Sigmoid colon (tissue), 6 donors: ENCODE measurements at regions not wholly inside any gene's neighbourhood (a gene's known extent, or its start where the extent isn't known, plus 50 kb on each side); places are given as distances from the start of the nearest gene placed in this dataset.

ENCODE experiments used
- DNase-seq: peaks from one replicate; pipeline ENCODE4 v3.0.0-alpha.2; 2019
- H3K27ac ChIP-seq, 4 donors: fragments of 200-600 bp; sonication (generic); one replicate each; pipeline ENCODE4 v1.5.1; 2016 to 2019; ENCODE audit warnings: mild to moderate bottlenecking in 1 of 4
- H3K27me3 ChIP-seq, 3 donors: fragments of 200-600 bp; sonication (generic); one replicate each; pipeline ENCODE4 v1.5.1; 2019; ENCODE audit warnings: mild to moderate bottlenecking in 1 of 3
- H3K36me3 ChIP-seq, 4 donors: fragments of 200-600 bp; sonication (generic); one replicate each; pipeline ENCODE4 v1.5.1; 2016 to 2019
- H3K4me1 ChIP-seq, 4 donors: fragments of 200-600 bp; sonication (generic); one replicate each; pipeline ENCODE4 v1.5.1; 2017 to 2019
- H3K4me3 ChIP-seq, 4 donors: fragments of 200-600 bp; sonication (generic); one replicate each; pipeline ENCODE4 v1.5.1; 2017 to 2019; ENCODE audit warnings: mild to moderate bottlenecking in 2 of 4, moderate library complexity in 1 of 4
- H3K9me3 ChIP-seq, 4 donors: fragments of 200-600 bp in 3 of 4; sonication (generic) in 3 of 4; one replicate each; pipeline versions ENCODE4 v1.5.1 to v1.6.1; 2013 to 2019
- CTCF ChIP-seq, 4 experiments: fragments of 450-650 bp in 3 of 4; fragments of 200-600 bp in 1 of 4; IDR thresholded peaks; one replicate each; pipeline ENCODE4 v1.5.1; 2016 to 2019; ENCODE audit warnings: antibody characterized with exemption in 4 of 4, mild to moderate bottlenecking in 3 of 4, moderate library complexity in 2 of 4
- EP300 ChIP-seq, 4 donors: sonication (generic); formaldehyde crosslinking; IDR thresholded peaks; one replicate each; pipeline ENCODE4 v1.6.1; 2017; ENCODE audit warnings: antibody characterized with exemption in 4 of 4
- POLR2A ChIP-seq, 2 donors: fragments of 450-650 bp; IDR thresholded peaks; one replicate each; pipeline ENCODE4 v1.6.1; 2016; ENCODE audit warnings: antibody characterized with exemption in 2 of 2, mild to moderate bottlenecking in 2 of 2, moderate library complexity in 2 of 2
- POLR2AphosphoS5 ChIP-seq, 4 donors: sonication (generic); formaldehyde crosslinking; IDR thresholded peaks; one replicate each; pipeline ENCODE4 v1.6.1; 2017; ENCODE audit warnings: antibody characterized with exemption in 4 of 4
- WGBS, 2 donors: extraction: QIAGEN DNeasy Blood & Tissue Kit; methylation state at CpG; one replicate each; pipeline ENCODE4 v1.1.7; 2013; 5-methylcytosine and 5-hydroxymethylcytosine counted together
- intact Hi-C: fragments of 100-400 bp; cut with DNase I; formaldehyde crosslinking; loops from one replicate; pipeline ENCODE4 v1.15.1; 2023
- donor health status: healthy with polysubstance abuse.
- donor health status: healthy.

GRCh38 chr6:81145506-81145905, 607.0 kb downstream of the TENT5A start:
- no peak overlapping the region for H3K4me3 ChIP-seq
- WGBS, 2 donors = 48 to 68% methylated on average over 2 of the region's 2 CpGs
- no peaks in the 10 kb centered on the region for H3K36me3 ChIP-seq
- no peak for TF ChIP-seq POLR2A (IDR thresholded peaks at IDR 0.05)
- no peak for TF ChIP-seq CTCF (IDR thresholded peaks at IDR 0.05)
- TF ChIP-seq POLR2AphosphoS5 (IDR thresholded peaks at IDR 0.05) = no peak
- no peak for TF ChIP-seq EP300 (IDR thresholded peaks at IDR 0.05)
- peaks cover 0 to 6% (median 0%) of the 10 kb centered on the region in 4 donors for H3K9me3 ChIP-seq
- no peaks in the 10 kb centered on the region for H3K27me3 ChIP-seq
- no peak for DNase-seq
- H3K27ac ChIP-seq = no peak overlapping the region
- intact Hi-C loops = no loop called here
- H3K4me1 ChIP-seq = no peaks in the 10 kb centered on the region

- Histone ChIP-seq H3K27me3 (no peaks in the 10 kb centered on the region), H3K4me1 (no peaks in the 10 kb centered on the region), H3K4me3 (no peak overlapping the region), H3K36me3 (no peaks in the 10 kb centered on the region), H3K9me3 (peaks cover 0 to 6% (median 0%) of the 10 kb centered on the region in 4 donors), H3K27ac (no peak overlapping the region)
- DNase-seq = no peak
- intact Hi-C loops = no loop called here
- no peak for TF ChIP-seq POLR2A (IDR thresholded peaks at IDR 0.05)
- no peak for TF ChIP-seq EP300 (IDR thresholded peaks at IDR 0.05)
- no peak for TF ChIP-seq POLR2AphosphoS5 (IDR thresholded peaks at IDR 0.05)
- no peak for TF ChIP-seq CTCF (IDR thresholded peaks at IDR 0.05)
These were observed 608.1 kb downstream of the TENT5A start for GRCh38 chr6:81144346-81144745.

GRCh38 chr6:81138236-81138635, 614.2 kb downstream of the TENT5A start:
- Histone ChIP-seq H3K4me3 (no peak overlapping the region), H3K9me3 (peaks cover 0 to 6% (median 2%) of the 10 kb centered on the region in 4 donors), H3K4me1 (no peaks in the 10 kb centered on the region), H3K27ac (no peak overlapping the region), H3K36me3 (no peaks in the 10 kb centered on the region), H3K27me3 (no peaks in the 10 kb centered on the region)
- no peak for DNase-seq
- WGBS, 2 donors = 73 to 89% methylated on average over 5 of the region's 5 CpGs
- intact Hi-C loops = no loop called here
- TF ChIP-seq CTCF (IDR thresholded peaks at IDR 0.05) (no peak), POLR2AphosphoS5 (IDR thresholded peaks at IDR 0.05) (no peak), EP300 (IDR thresholded peaks at IDR 0.05) (no peak), POLR2A (IDR thresholded peaks at IDR 0.05) (no peak)

- TF ChIP-seq CTCF (IDR thresholded peaks at IDR 0.05) (no peak), POLR2AphosphoS5 (IDR thresholded peaks at IDR 0.05) (no peak), EP300 (IDR thresholded peaks at IDR 0.05) (no peak), POLR2A (IDR thresholded peaks at IDR 0.05) (no peak)
- Histone ChIP-seq H3K4me1 (no peaks in the 10 kb centered on the region), H3K4me3 (no peak overlapping the region), H3K27ac (no peak overlapping the region), H3K27me3 (no peaks in the 10 kb centered on the region), H3K9me3 (no peaks in the 10 kb centered on the region), H3K36me3 (no peaks in the 10 kb centered on the region)
- WGBS, 2 donors = 39 to 55% methylated on average over 1 of the region's 1 CpG
- DNase-seq = no peak
- intact Hi-C loops = no loop called here
These were observed 621.5 kb downstream of the TENT5A start for GRCh38 chr6:81130969-81131368.

GRCh38 chr6:81130061-81130460, 622.4 kb downstream of the TENT5A start:
- H3K27me3 ChIP-seq = no peaks in the 10 kb centered on the region
- no peaks in the 10 kb centered on the region for H3K36me3 ChIP-seq
- TF ChIP-seq POLR2A (IDR thresholded peaks at IDR 0.05) (no peak), POLR2AphosphoS5 (IDR thresholded peaks at IDR 0.05) (no peak), EP300 (IDR thresholded peaks at IDR 0.05) (no peak), CTCF (IDR thresholded peaks at IDR 0.05) (no peak)
- 66 to 79% methylated on average over 2 of the region's 2 CpGs for WGBS, 2 donors
- DNase-seq = no peak
- no peaks in the 10 kb centered on the region for H3K9me3 ChIP-seq
- H3K27ac ChIP-seq = no peak overlapping the region
- intact Hi-C loops = no loop called here
- no peak overlapping the region for H3K4me3 ChIP-seq
- no peaks in the 10 kb centered on the region for H3K4me1 ChIP-seq
